ENCODE measurements at regions not wholly inside any gene's neighbourhood (a gene's known extent, or its start where the extent isn't known, plus 50 kb on each side); places are given as distances from the start of the nearest gene placed in this dataset.

DNA sequence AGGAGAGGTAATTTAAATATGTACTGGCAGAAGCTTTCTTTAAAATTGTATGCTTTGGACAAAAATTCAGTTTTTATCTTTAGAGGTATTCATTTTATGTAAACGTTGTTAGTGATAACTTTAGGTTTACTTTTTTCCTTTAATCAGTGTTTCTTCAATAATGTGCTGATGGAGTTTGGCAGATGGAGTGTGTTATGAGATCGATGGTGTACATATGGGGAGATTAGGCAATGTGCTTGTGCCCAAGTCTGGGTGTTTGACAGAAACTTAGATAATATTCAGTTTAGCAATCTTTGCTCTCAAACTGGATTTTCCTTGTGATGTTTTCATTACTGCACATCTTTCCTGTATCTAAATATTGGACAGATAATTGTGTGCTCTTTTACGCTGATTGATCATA is 425.4 kb downstream of the JRKL start:
- TF ChIP-seq, protein P1, sequence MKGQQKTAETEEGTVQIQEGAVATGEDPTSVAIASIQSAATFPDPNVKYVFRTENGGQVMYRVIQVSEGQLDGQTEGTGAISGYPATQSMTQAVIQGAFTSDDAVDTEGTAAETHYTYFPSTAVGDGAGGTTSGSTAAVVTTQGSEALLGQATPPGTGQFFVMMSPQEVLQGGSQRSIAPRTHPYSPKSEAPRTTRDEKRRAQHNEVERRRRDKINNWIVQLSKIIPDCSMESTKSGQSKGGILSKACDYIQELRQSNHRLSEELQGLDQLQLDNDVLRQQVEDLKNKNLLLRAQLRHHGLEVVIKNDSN (IDR thresholded peaks at IDR 0.05; ENCODE audit: borderline replicate concordance, low read depth): no peak
- TF ChIP-seq SIN3A (IDR thresholded peaks at IDR 0.05; ENCODE audit: borderline replicate concordance, low read depth, low read length) (no peak), TAF1 (IDR thresholded peaks at IDR 0.05; ENCODE audit: borderline replicate concordance, low read depth, low read length) (no peak), EP300 (IDR thresholded peaks at IDR 0.05; ENCODE audit: borderline replicate concordance in 1 of 2, low read depth in 1 of 2, low read length in 1 of 2) (no peak), TCF12 (IDR thresholded peaks at IDR 0.05) (no peak), FOSL2 (IDR thresholded peaks at IDR 0.05; ENCODE audit: borderline replicate concordance, low read depth) (no peak), FOXM1 (IDR thresholded peaks at IDR 0.05; ENCODE audit: low read depth) (no peak), NFIC (IDR thresholded peaks at IDR 0.05; ENCODE audit: borderline replicate concordance) (no peak), CHD2 (IDR thresholded peaks at IDR 0.05; ENCODE audit: low read length, partially characterized antibody) (no peak), JUND (IDR thresholded peaks at IDR 0.05) (no peak), ELF1 (IDR thresholded peaks at IDR 0.05) (no peak), RFX5 (IDR thresholded peaks at IDR 0.05; ENCODE audit: low read length) (no peak)
- TF ChIP-seq, protein P2, sequence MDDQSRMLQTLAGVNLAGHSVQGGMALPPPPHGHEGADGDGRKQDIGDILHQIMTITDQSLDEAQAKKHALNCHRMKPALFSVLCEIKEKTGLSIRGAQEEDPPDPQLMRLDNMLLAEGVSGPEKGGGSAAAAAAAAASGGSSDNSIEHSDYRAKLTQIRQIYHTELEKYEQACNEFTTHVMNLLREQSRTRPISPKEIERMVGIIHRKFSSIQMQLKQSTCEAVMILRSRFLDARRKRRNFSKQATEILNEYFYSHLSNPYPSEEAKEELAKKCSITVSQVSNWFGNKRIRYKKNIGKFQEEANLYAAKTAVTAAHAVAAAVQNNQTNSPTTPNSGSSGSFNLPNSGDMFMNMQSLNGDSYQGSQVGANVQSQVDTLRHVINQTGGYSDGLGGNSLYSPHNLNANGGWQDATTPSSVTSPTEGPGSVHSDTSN (IDR thresholded peaks at IDR 0.05): no peak
- TF ChIP-seq, protein P3, sequence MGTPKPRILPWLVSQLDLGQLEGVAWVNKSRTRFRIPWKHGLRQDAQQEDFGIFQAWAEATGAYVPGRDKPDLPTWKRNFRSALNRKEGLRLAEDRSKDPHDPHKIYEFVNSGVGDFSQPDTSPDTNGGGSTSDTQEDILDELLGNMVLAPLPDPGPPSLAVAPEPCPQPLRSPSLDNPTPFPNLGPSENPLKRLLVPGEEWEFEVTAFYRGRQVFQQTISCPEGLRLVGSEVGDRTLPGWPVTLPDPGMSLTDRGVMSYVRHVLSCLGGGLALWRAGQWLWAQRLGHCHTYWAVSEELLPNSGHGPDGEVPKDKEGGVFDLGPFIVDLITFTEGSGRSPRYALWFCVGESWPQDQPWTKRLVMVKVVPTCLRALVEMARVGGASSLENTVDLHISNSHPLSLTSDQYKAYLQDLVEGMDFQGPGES (IDR thresholded peaks at IDR 0.05; ENCODE audit: low read depth, low read length): no peak
- TF ChIP-seq, protein P4, sequence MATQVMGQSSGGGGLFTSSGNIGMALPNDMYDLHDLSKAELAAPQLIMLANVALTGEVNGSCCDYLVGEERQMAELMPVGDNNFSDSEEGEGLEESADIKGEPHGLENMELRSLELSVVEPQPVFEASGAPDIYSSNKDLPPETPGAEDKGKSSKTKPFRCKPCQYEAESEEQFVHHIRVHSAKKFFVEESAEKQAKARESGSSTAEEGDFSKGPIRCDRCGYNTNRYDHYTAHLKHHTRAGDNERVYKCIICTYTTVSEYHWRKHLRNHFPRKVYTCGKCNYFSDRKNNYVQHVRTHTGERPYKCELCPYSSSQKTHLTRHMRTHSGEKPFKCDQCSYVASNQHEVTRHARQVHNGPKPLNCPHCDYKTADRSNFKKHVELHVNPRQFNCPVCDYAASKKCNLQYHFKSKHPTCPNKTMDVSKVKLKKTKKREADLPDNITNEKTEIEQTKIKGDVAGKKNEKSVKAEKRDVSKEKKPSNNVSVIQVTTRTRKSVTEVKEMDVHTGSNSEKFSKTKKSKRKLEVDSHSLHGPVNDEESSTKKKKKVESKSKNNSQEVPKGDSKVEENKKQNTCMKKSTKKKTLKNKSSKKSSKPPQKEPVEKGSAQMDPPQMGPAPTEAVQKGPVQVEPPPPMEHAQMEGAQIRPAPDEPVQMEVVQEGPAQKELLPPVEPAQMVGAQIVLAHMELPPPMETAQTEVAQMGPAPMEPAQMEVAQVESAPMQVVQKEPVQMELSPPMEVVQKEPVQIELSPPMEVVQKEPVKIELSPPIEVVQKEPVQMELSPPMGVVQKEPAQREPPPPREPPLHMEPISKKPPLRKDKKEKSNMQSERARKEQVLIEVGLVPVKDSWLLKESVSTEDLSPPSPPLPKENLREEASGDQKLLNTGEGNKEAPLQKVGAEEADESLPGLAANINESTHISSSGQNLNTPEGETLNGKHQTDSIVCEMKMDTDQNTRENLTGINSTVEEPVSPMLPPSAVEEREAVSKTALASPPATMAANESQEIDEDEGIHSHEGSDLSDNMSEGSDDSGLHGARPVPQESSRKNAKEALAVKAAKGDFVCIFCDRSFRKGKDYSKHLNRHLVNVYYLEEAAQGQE (IDR thresholded peaks at IDR 0.05; ENCODE audit: low read depth, low read length): no peak
- Histone ChIP-seq H2AFZ (ENCODE audit: low read depth) (no peak overlapping the region), H4K20me1 (ENCODE audit: insufficient read depth) (no peaks in the 10 kb centered on the region), H3K4me2 (no peak overlapping the region), H3K4me1 (ENCODE audit: control insufficient read depth in 1 of 2, insufficient read depth in 2 of 2, low read depth in 1 of 2, low read length in 1 of 2) (no peaks in the 10 kb centered on the region), H3K36me3 (replicated peaks in 1 of 2; ENCODE audit: control insufficient read depth in 1 of 2, insufficient read depth in 2 of 2, low read length in 1 of 2) (no peaks in the 10 kb centered on the region), H3K27ac (ENCODE audit: low read depth in 2 of 2, low read length in 1 of 2) (no peak overlapping the region), H3F3A (replicated peaks; ENCODE audit: insufficient read depth) (no peaks in the 10 kb centered on the region), H3K27me3 (ENCODE audit: insufficient read depth) (no peaks in the 10 kb centered on the region), H3K9ac (no peak overlapping the region), H3K9me2 (no peaks in the 10 kb centered on the region), H3K79me2 (ENCODE audit: insufficient read depth) (no peaks in the 10 kb centered on the region), H3K4me3 (ENCODE audit: low read depth in 2 of 2, low read length in 1 of 2) (no peak overlapping the region), H3K9me3 (no peaks in the 10 kb centered on the region)
- ChIA-PET CTCF (no interaction called here), POLR2A (no interaction called here)
- DNase-seq: no peak
- WGBS (ENCODE audit: low lambda C conversion rate): 23% methylated on average over 3 of the region's 3 CpGs

Measured in SK-N-SH (cell line).